ENCODE measurements at regions not wholly inside any gene's neighbourhood (a gene's known extent, or its start where the extent isn't known, plus 50 kb on each side); places are given as distances from the start of the nearest gene placed in this dataset.

- ChIA-PET POLR2A (no interaction called here), CTCF (no interaction called here)
- H3K27me3 ChIP-seq (ENCODE audit: control insufficient read depth, insufficient read depth, low read length), result no peaks in the 10 kb centered on the region
- intact Hi-C loops (cut with micrococcal nuclease; ENCODE audit: unreplicated experiment), result no loop called here
- in situ Hi-C loops (cut with HindIII; ENCODE audit: low pct_unique_long_range_greater_than_20kb, low sequenced_read_pairs), result no loop called here
- TF ChIP-seq POLR2AphosphoS5 (IDR thresholded peaks at IDR 0.05; ENCODE audit: low read depth, low read length), result no peak
- TF ChIP-seq CTCF (IDR thresholded peaks at IDR 0.05), result no peak
- no peak for TF ChIP-seq SIN3A (IDR thresholded peaks at IDR 0.05; ENCODE audit: borderline replicate concordance, insufficient read depth, low read depth, low read length)
- no peak for TF ChIP-seq TCF7L2 (IDR thresholded peaks at IDR 0.05; ENCODE audit: low read depth, low read length)
- no peak for TF ChIP-seq REST (IDR thresholded peaks at IDR 0.05; ENCODE audit: insufficient read depth in 1 of 2, low read depth in 2 of 2, low read length in 1 of 2)
- H3K4me1 ChIP-seq (ENCODE audit: control insufficient read depth, insufficient read depth, low read length), result no peaks in the 10 kb centered on the region
- BruUV-seq (replicated peaks), result no TSS peak
- H3K27ac ChIP-seq (ENCODE audit: low read length), result no peak overlapping the region
- H3K4me3 ChIP-seq (ENCODE audit: low read depth in 2 of 2, low read length in 2 of 2), result no peak overlapping the region
- DNase-seq (ENCODE audit: low read depth, low spot score) (no peak), ATAC-seq (no peak)
- H3K36me3 ChIP-seq (ENCODE audit: control insufficient read depth, insufficient read depth, low read length), result no peaks in the 10 kb centered on the region
- H3K9me3 ChIP-seq (ENCODE audit: control insufficient read depth, insufficient read depth, low read depth, low read length), result no peaks in the 10 kb centered on the region
Measured at GRCh38 chr4:100246697-100247096, 56.4 kb upstream of the DDIT4L start.

GRCh38 chr4:100244347-100244746 lies 54.1 kb upstream of the DDIT4L start:
- CTCF ChIA-PET, result no interaction called here
- TF ChIP-seq CTCF (IDR thresholded peaks at IDR 0.05) (no peak), POLR2AphosphoS5 (IDR thresholded peaks at IDR 0.05; ENCODE audit: low read depth, low read length) (no peak), SIN3A (IDR thresholded peaks at IDR 0.05; ENCODE audit: borderline replicate concordance, insufficient read depth, low read depth, low read length) (no peak), TCF7L2 (IDR thresholded peaks at IDR 0.05; ENCODE audit: low read depth, low read length) (no peak), REST (IDR thresholded peaks at IDR 0.05; ENCODE audit: insufficient read depth in 1 of 2, low read depth in 2 of 2, low read length in 1 of 2) (no peak)
- POLR2A ChIA-PET, result no interaction called here
- no peaks in the 10 kb centered on the region for H3K9me3 ChIP-seq (ENCODE audit: control insufficient read depth, insufficient read depth, low read depth, low read length)
- no peak overlapping the region for H3K4me3 ChIP-seq (ENCODE audit: low read depth in 2 of 2, low read length in 2 of 2)
- H3K27me3 ChIP-seq (ENCODE audit: control insufficient read depth, insufficient read depth, low read length), result no peaks in the 10 kb centered on the region
- in situ Hi-C loops (cut with HindIII; ENCODE audit: low pct_unique_long_range_greater_than_20kb, low sequenced_read_pairs), result no loop called here
- no TSS peak for BruUV-seq (replicated peaks)
- intact Hi-C loops (cut with micrococcal nuclease; ENCODE audit: unreplicated experiment), result no loop called here
- ATAC-seq, result no peak
- H3K4me1 ChIP-seq (ENCODE audit: control insufficient read depth, insufficient read depth, low read length), result no peaks in the 10 kb centered on the region
- H3K36me3 ChIP-seq (ENCODE audit: control insufficient read depth, insufficient read depth, low read length), result no peaks in the 10 kb centered on the region
- no peak for DNase-seq (ENCODE audit: low read depth, low spot score)
- H3K27ac ChIP-seq (ENCODE audit: low read length), result no peak overlapping the region

Data from Panc1 (cell line).